ENCODE measurements at regions not wholly inside any gene's neighbourhood (a gene's known extent, or its start where the extent isn't known, plus 50 kb on each side); places are given as distances from the start of the nearest gene placed in this dataset.

DNA sequence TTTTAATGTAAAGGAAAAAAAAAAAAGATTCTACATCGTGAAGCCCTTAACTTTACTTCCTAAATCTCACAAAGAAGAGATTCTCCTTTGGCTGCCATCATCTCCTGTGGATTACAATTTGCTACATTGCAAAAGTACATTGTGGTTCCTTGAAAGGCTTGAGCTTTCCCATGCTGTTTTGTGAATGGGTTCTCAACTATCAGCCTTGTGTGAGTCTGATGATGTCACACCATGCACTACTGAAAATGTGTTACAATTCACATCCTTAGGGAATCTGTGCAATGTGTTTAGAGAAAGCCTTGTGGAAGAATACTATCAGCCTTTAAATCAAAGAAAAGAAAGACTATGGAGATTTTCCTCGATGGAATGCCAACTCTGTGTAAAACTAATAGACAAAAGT is 510.0 kb upstream of the ALCAM start:
- Histone ChIP-seq H3K4me3 (ENCODE audit: low read depth in 2 of 2, low read length in 2 of 2) (no peak overlapping the region), H3K36me3 (ENCODE audit: control insufficient read depth, insufficient read depth, low read length) (no peaks in the 10 kb centered on the region), H3K27me3 (ENCODE audit: control insufficient read depth, insufficient read depth, low read length) (no peaks in the 10 kb centered on the region), H3K27ac (ENCODE audit: low read length) (no peak overlapping the region), H3K4me1 (ENCODE audit: control insufficient read depth, insufficient read depth, low read length) (no peaks in the 10 kb centered on the region), H3K9me3 (ENCODE audit: control insufficient read depth, insufficient read depth, low read depth, low read length) (0 out of 2 replicates have a peak, but pooled peaks cover 3% of the 10 kb centered on the region)
- in situ Hi-C loops (cut with HindIII; ENCODE audit: low pct_unique_long_range_greater_than_20kb, low sequenced_read_pairs) (no loop called here), intact Hi-C loops (cut with micrococcal nuclease; ENCODE audit: unreplicated experiment) (no loop called here)
- ATAC-seq: no peak
- TF ChIP-seq, protein P1, sequence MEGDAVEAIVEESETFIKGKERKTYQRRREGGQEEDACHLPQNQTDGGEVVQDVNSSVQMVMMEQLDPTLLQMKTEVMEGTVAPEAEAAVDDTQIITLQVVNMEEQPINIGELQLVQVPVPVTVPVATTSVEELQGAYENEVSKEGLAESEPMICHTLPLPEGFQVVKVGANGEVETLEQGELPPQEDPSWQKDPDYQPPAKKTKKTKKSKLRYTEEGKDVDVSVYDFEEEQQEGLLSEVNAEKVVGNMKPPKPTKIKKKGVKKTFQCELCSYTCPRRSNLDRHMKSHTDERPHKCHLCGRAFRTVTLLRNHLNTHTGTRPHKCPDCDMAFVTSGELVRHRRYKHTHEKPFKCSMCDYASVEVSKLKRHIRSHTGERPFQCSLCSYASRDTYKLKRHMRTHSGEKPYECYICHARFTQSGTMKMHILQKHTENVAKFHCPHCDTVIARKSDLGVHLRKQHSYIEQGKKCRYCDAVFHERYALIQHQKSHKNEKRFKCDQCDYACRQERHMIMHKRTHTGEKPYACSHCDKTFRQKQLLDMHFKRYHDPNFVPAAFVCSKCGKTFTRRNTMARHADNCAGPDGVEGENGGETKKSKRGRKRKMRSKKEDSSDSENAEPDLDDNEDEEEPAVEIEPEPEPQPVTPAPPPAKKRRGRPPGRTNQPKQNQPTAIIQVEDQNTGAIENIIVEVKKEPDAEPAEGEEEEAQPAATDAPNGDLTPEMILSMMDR (IDR thresholded peaks at IDR 0.05): no peak
- TF ChIP-seq TCF7L2 (IDR thresholded peaks at IDR 0.05; ENCODE audit: low read depth, low read length) (no peak), POLR2AphosphoS5 (IDR thresholded peaks at IDR 0.05; ENCODE audit: low read depth, low read length) (no peak), SIN3A (IDR thresholded peaks at IDR 0.05; ENCODE audit: borderline replicate concordance, insufficient read depth, low read depth, low read length) (no peak)
- TF ChIP-seq, protein P2, sequence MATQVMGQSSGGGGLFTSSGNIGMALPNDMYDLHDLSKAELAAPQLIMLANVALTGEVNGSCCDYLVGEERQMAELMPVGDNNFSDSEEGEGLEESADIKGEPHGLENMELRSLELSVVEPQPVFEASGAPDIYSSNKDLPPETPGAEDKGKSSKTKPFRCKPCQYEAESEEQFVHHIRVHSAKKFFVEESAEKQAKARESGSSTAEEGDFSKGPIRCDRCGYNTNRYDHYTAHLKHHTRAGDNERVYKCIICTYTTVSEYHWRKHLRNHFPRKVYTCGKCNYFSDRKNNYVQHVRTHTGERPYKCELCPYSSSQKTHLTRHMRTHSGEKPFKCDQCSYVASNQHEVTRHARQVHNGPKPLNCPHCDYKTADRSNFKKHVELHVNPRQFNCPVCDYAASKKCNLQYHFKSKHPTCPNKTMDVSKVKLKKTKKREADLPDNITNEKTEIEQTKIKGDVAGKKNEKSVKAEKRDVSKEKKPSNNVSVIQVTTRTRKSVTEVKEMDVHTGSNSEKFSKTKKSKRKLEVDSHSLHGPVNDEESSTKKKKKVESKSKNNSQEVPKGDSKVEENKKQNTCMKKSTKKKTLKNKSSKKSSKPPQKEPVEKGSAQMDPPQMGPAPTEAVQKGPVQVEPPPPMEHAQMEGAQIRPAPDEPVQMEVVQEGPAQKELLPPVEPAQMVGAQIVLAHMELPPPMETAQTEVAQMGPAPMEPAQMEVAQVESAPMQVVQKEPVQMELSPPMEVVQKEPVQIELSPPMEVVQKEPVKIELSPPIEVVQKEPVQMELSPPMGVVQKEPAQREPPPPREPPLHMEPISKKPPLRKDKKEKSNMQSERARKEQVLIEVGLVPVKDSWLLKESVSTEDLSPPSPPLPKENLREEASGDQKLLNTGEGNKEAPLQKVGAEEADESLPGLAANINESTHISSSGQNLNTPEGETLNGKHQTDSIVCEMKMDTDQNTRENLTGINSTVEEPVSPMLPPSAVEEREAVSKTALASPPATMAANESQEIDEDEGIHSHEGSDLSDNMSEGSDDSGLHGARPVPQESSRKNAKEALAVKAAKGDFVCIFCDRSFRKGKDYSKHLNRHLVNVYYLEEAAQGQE (IDR thresholded peaks at IDR 0.05; ENCODE audit: insufficient read depth in 1 of 2, low read depth in 2 of 2, low read length in 1 of 2): no peak
- ChIA-PET CTCF (no interaction called here), POLR2A (no interaction called here)
- no peak for DNase-seq (ENCODE audit: low read depth, low spot score)
- no TSS peak for BruUV-seq (replicated peaks)

DNA sequence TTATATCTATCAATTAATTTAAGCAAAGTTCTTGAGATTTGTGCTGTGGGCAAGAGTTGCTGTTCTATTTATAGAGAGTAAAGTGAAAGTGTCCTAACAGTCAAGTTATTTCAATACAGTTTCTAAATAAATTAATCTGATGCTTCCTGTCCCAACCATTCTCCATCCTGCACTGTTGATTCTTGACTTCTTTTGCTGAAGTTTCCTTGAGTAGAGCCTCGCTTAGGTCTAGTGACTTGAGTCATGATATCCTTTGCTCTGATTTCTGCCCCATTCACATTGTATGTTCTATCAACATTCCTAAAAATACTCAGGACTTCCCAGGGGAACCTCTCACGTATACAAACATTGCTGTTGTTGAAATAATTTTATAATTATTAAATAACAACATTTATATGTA is 498.4 kb upstream of the ALCAM start:
- no TSS peak for BruUV-seq (replicated peaks)
- CTCF ChIA-PET: no interaction called here
- H3K9me3 ChIP-seq (ENCODE audit: control insufficient read depth, insufficient read depth, low read depth, low read length): no peaks in the 10 kb centered on the region
- POLR2A ChIA-PET: no interaction called here
- in situ Hi-C loops (cut with HindIII; ENCODE audit: low pct_unique_long_range_greater_than_20kb, low sequenced_read_pairs) (no loop called here), intact Hi-C loops (cut with micrococcal nuclease; ENCODE audit: unreplicated experiment) (no loop called here)
- no peak overlapping the region for H3K27ac ChIP-seq (ENCODE audit: low read length)
- no peak overlapping the region for H3K4me3 ChIP-seq (ENCODE audit: low read depth in 2 of 2, low read length in 2 of 2)
- no peaks in the 10 kb centered on the region; the same call in 1 of the 2 replicates for H3K36me3 ChIP-seq (ENCODE audit: control insufficient read depth, insufficient read depth, low read length)
- H3K27me3 ChIP-seq (ENCODE audit: control insufficient read depth, insufficient read depth, low read length): no peaks in the 10 kb centered on the region
- DNase-seq (ENCODE audit: low read depth, low spot score) (no peak), ATAC-seq (no peak)
- no peak for TF ChIP-seq TCF7L2 (IDR thresholded peaks at IDR 0.05; ENCODE audit: low read depth, low read length)
- TF ChIP-seq SIN3A (IDR thresholded peaks at IDR 0.05; ENCODE audit: borderline replicate concordance, insufficient read depth, low read depth, low read length): no peak
- TF ChIP-seq, protein P2 (IDR thresholded peaks at IDR 0.05; ENCODE audit: insufficient read depth in 1 of 2, low read depth in 2 of 2, low read length in 1 of 2): no peak
- no peak for TF ChIP-seq POLR2AphosphoS5 (IDR thresholded peaks at IDR 0.05; ENCODE audit: low read depth, low read length)
- TF ChIP-seq, protein P1 (IDR thresholded peaks at IDR 0.05): no peak
- H3K4me1 ChIP-seq (ENCODE audit: control insufficient read depth, insufficient read depth, low read length): no peaks in the 10 kb centered on the region
